Endodermal cell (in vitro differentiated cells): ENCODE measurements at regions not wholly inside any gene's neighbourhood (a gene's known extent, or its start where the extent isn't known, plus 50 kb on each side); places are given as distances from the start of the nearest gene placed in this dataset.

ENCODE experiments used
- DNase-seq: peaks from one replicate; pipeline ENCODE4 v3.0.0-alpha.2; 2017
- H3K27ac ChIP-seq: 2 replicates; pipeline ENCODE4 v1.5.1; 2013; ENCODE audit warnings: mild to moderate bottlenecking, low read depth, low read length, moderate library complexity
- H3K27me3 ChIP-seq: 2 replicates; pipeline ENCODE4 v1.6.1; 2013; ENCODE audit warnings: mild to moderate bottlenecking, low read length, moderate library complexity; ENCODE audit not compliant: insufficient read depth, control insufficient read depth, poor library complexity, severe bottlenecking
- H3K36me3 ChIP-seq: 2 replicates; pipeline ENCODE4 v1.7.0; 2013; ENCODE audit warnings: mild to moderate bottlenecking, low read length, moderate library complexity; ENCODE audit not compliant: control insufficient read depth, insufficient read depth
- H3K4me1 ChIP-seq: one replicate; pipeline ENCODE4 v1.7.0; 2013; ENCODE audit warnings: low read length; ENCODE audit not compliant: control insufficient read depth, insufficient read depth
- H3K4me3 ChIP-seq: 2 replicates; pipeline ENCODE4 v1.5.1; 2013; ENCODE audit warnings: mild to moderate bottlenecking, low read length, moderate library complexity
- H3K9ac ChIP-seq: 2 replicates; pipeline ENCODE4 v1.6.1; 2013; ENCODE audit warnings: mild to moderate bottlenecking, low read length, moderate library complexity; ENCODE audit not compliant: poor library complexity, severe bottlenecking; ENCODE audit errors: extremely low read depth
- H3K9me3 ChIP-seq: 2 replicates; pipeline ENCODE4 v1.6.1; 2013; ENCODE audit warnings: mild to moderate bottlenecking, low read length, moderate library complexity; ENCODE audit not compliant: control insufficient read depth
- H3K27ac Mint-ChIP-seq: 2 replicates; pipeline ENCODE4 v1.8.0; 2020; ENCODE audit warnings: mixed read lengths
- H3K27me3 Mint-ChIP-seq: 2 replicates; pipeline ENCODE4 v1.8.0; 2021; ENCODE audit warnings: mild to moderate bottlenecking, mixed read lengths; ENCODE audit not compliant: insufficient read depth
- H3K36me3 Mint-ChIP-seq: 2 replicates; pipeline ENCODE4 v1.8.0; 2020; ENCODE audit warnings: low read depth, mixed read lengths
- H3K4me1 Mint-ChIP-seq: 2 replicates; pipeline ENCODE4 v1.8.0; 2020; ENCODE audit warnings: mixed read lengths
- H3K4me3 Mint-ChIP-seq: 2 replicates; pipeline ENCODE4 v1.8.0; 2020; ENCODE audit warnings: mild to moderate bottlenecking, moderate library complexity, mixed read lengths
- H3K9me3 Mint-ChIP-seq: 2 replicates; pipeline ENCODE4 v1.8.0; 2020; ENCODE audit warnings: mild to moderate bottlenecking, mixed read lengths
- CTCF ChIP-seq: fragments of 200-600 bp; sonication (generic); conservative IDR thresholded peaks from 2 replicates; pipeline ENCODE4 v1.5.0; 2021; ENCODE audit warnings: antibody characterized with exemption, mild to moderate bottlenecking
- WGBS, 2 experiments: methylation state at CpG; one replicate each; pipeline versions ENCODE4 v1.1.5 to v1.1.7; 2013; ENCODE audit warnings: missing lambda C conversion rate in 2 of 2, mixed read lengths in 1 of 2; ENCODE audit not compliant: insufficient coverage in 1 of 2, insufficient read length in 1 of 2; 5-methylcytosine and 5-hydroxymethylcytosine counted together

DNA sequence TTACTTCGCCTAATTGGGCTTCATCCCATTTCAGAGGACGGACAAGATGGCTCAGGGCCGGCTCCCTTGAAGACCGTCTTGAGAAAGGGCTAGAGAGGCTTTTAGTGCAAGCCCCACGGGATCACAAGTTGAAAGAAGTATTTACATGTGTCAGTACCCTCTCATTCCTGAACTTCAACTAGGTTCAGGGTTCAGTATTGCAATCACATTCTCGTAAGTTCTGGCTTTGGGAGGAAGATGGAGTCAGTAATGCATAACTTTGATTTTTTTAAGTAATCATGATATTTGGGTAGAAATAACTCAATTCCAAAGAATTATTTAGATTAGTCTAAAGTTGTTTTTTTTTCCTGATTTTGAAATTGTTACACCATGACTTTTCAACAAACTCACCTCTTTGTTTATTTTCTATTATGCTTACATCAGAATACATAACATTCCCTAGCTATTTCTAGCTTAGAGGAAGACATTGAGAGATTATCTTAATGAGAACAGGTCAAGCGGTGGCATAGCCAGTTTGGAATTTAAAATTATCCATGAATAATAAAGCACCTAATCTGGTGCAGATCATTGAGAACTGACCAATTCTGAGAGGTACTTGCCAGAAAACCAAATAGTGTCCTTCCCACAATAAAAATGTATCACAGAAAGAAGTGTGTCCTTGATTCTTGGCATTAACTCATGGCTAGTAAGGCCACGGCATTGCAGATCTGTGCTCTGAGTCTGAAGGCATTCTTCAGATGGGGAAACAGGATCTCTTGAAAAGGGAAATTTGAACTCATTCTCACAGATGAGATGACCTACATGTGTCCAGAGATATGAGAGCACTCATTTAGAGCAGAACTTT is 92.1 kb upstream of the BLID start:
- WGBS, 2 experiments: 95 to 96% methylated on average over 7 to 8 of the region's 8 CpGs
- DNase-seq: no peak
- H3K36me3 Mint-ChIP-seq: no peaks in the 10 kb centered on the region
- no peak overlapping the region for H3K4me3 Mint-ChIP-seq
- H3K9me3 Mint-ChIP-seq: no peaks in the 10 kb centered on the region
- H3K4me3 ChIP-seq: no peak overlapping the region
- TF ChIP-seq CTCF: no peak
- H3K4me1 ChIP-seq: no peaks in the 10 kb centered on the region
- H3K27me3 Mint-ChIP-seq: peaks cover 14% of the 10 kb centered on the region
- no peak overlapping the region for H3K27ac ChIP-seq
- H3K27ac Mint-ChIP-seq: no peak overlapping the region
- H3K4me1 Mint-ChIP-seq: no peaks in the 10 kb centered on the region
- H3K9ac ChIP-seq: no peak overlapping the region
- H3K36me3 ChIP-seq: no peaks in the 10 kb centered on the region
- H3K27me3 ChIP-seq: peaks cover 16% of the 10 kb centered on the region
- H3K9me3 ChIP-seq: no peaks in the 10 kb centered on the region

DNA sequence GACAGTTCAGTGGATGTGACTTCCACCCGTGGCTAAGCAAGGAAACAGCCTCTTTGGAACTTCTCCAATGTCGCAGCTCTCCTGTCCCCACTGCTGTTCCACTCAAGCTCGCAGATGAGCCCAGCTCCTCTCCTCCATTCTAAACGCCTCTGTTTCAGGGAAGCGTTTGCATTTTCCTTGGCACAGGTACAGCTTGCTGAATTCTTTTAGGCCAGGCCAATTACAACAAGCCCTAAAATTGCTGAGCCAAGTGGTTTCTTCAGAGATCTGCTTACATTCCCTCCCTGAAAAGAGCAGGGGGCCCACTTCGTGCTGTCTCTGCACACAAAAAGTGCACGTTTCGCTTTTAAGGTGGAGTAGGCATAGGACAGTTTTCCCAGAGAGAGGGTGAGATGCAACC is 91.5 kb upstream of the BLID start:
- peaks cover 20% of the 10 kb centered on the region for H3K27me3 ChIP-seq
- no peak overlapping the region for H3K27ac Mint-ChIP-seq
- H3K4me1 ChIP-seq: no peaks in the 10 kb centered on the region
- H3K9me3 Mint-ChIP-seq: no peaks in the 10 kb centered on the region
- peaks cover 4% of the 10 kb centered on the region for H3K4me1 Mint-ChIP-seq
- no peaks in the 10 kb centered on the region for H3K9me3 ChIP-seq
- no peak for TF ChIP-seq CTCF
- no peak overlapping the region for H3K4me3 Mint-ChIP-seq
- H3K36me3 Mint-ChIP-seq: no peaks in the 10 kb centered on the region
- WGBS, 2 experiments: 93% methylated on average over 8 of the region's 8 CpGs
- DNase-seq: no peak
- no peak overlapping the region for H3K9ac ChIP-seq
- H3K4me3 ChIP-seq: no peak overlapping the region
- no peak overlapping the region for H3K27ac ChIP-seq
- H3K36me3 ChIP-seq: no peaks in the 10 kb centered on the region
- peaks cover 18% of the 10 kb centered on the region for H3K27me3 Mint-ChIP-seq

- Histone ChIP-seq H3K9me3 (no peaks in the 10 kb centered on the region), H3K27me3 (peaks cover 25% of the 10 kb centered on the region), H3K4me1 (no peaks in the 10 kb centered on the region), H3K4me3 (no peak overlapping the region), H3K36me3 (no peaks in the 10 kb centered on the region), H3K27ac (no peak overlapping the region), H3K9ac (no peak overlapping the region)
- Mint-ChIP-seq H3K9me3 (no peaks in the 10 kb centered on the region), H3K4me3 (no peak overlapping the region), H3K27ac (no peak overlapping the region), H3K4me1 (peaks cover 4% of the 10 kb centered on the region), H3K27me3 (peaks cover 27% of the 10 kb centered on the region), H3K36me3 (no peaks in the 10 kb centered on the region)
- 94% methylated on average over 5 of the region's 5 CpGs for WGBS, 2 experiments
- no peak for TF ChIP-seq CTCF
- no peak for DNase-seq
These were observed 89.0 kb upstream of the BLID start for GRCh38 chr11:122205036-122205435.
